AG10803 (cell line): ENCODE measurements at regions not wholly inside any gene's neighbourhood (a gene's known extent, or its start where the extent isn't known, plus 50 kb on each side); places are given as distances from the start of the nearest gene placed in this dataset.
"Not testable (repeated sequence)": the region's sequence is repeated elsewhere in the genome, so short reads cannot be mapped to it uniquely, and the experiment has no call there.

Experiments
- DNase-seq: peaks from one replicate; pipeline ENCODE4 v3.0.0; 2010; ENCODE audit warnings: low read depth
- H3K4me3 ChIP-seq: 2 replicates; pipeline ENCODE4 v1.5.1; 2011; ENCODE audit warnings: mild to moderate bottlenecking, low read length, control low read depth
- CTCF ChIP-seq: conservative IDR thresholded peaks from 2 replicates; pipeline ENCODE4 v1.5.1; 2011; ENCODE audit warnings: mild to moderate bottlenecking, low read length, control low read depth, inconsistent platforms

DNA sequence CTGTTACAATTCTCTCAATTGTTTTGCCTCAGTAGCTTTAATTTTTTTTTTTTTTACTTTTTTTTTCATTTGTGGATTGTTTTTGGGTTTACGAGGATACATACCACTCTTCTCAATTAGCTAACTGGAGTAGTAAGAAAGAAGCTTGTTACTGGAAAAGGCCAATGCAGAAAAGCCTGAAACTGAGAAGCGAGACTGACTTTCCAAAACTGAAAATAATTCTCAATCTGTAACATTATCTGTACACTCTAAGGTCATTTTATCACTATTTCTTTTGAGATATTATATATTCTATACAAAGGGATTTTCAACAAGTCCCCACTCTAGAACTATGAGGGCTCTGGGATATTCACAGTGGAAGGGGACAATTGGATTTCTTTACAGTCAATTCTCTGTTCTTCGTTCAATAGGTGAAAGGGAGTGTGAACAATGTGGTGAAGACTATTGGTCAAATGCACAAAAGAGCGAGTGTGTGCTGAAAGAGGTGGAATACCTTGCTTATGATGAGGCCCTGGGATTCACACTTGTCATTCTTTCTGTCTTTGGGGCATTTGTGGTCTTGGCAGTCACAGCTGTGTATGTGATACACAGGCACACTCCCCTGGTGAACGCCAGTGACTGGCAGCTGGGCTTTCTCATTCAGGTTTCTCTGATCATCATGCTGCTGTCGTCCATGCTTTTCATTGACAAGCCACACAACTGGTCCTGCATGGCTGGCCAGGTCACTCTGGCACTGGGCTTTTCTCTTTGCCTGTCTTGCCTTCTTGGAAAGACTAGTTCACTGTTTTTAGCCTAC is 83.9 kb upstream of the KCNAB1 start:
- TF ChIP-seq CTCF, result no peak
- H3K4me3 ChIP-seq, result no peak overlapping the region
- no peak for DNase-seq

DNA sequence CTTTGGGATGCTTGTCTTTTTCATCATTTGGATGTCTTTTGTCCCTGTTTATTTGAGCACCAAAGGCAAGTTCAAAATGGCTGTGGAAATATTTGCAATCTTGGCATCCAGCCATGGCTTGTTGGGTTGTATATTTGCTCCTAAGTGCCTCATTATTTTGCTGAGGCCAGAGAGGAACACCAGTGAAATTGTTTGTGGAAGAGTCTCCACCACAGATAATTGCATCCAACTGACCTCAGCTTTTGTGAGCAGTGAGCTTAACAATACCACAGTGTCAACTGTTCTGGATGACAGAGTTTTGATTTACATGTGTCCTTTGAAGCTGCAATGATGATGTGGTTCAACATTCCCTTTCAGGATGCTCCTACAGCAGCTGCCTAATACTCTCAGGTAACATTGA is 83.0 kb upstream of the KCNAB1 start:
- DNase-seq, result no peak
- H3K4me3 ChIP-seq, result no peak overlapping the region
- TF ChIP-seq CTCF, result no peak

- peak; percentile 9 for DNase-seq
These were observed 81.5 kb upstream of the KCNAB1 start for GRCh38 chr3:156038869-156039268.

DNA sequence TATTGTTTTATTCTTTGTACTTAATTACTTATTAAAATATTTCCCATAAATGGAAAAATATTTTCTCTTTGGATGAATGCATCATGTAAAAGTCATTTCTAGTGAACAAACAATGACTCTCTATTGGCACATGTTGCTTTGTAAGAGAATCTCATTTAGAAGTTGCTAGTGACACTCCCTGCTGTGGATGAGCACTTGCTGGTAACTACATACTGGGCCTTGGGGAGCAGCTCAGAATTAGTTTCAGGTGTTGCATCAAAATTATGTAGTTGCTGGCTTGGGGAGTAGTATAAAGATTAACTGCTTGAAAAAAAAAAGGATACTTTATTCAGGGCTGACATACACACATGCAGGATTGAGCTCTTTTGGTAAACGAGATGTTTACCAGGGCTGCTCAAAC is 80.3 kb upstream of the KCNAB1 start:
- no peak for TF ChIP-seq CTCF
- no peak for DNase-seq
- H3K4me3 ChIP-seq, result no peak overlapping the region

More at GRCh38 chr3:156038869-156039268, 81.5 kb upstream of the KCNAB1 start:
- no peak overlapping the region for H3K4me3 ChIP-seq
- no peak for TF ChIP-seq CTCF

DNA sequence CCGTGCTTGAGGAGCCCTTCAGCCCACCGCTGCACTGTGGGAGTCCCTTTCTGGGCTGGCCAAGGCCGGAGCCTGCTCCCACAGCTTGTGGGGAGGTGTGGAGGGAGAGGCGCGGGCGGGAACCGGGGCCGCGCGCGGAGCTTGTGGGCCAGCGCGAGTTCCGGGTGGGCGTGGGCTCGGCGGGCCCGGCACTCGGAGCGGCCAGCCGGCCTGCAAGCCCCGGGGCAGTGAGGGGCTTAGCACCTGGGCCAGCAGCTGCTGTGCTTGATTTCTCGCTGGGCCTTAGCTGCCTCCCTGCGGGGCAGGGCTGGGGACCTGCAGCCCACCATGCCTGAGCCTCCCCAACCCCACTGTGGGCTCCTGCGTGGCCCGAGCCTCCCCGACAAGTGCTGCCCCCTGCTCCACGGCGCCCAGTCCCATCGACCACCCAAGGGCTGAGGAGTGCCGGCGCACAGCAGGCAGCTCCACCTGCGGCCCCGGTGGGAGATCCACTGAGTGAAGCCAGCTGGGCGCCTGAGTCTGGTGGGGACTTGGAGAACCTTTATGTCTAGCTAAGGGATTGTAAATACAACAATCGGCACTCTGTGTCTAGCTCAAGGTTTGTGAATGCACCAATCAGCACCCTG is 79.0 kb upstream of the KCNAB1 start:
- DNase-seq, H3K4me3 ChIP-seq: not testable (repeated sequence)

GRCh38 chr3:156041856-156042255 is 78.5 kb upstream of the KCNAB1 start:
- not testable (repeated sequence) for H3K4me3 ChIP-seq, DNase-seq

GRCh38 chr3:156043832-156044633 is 76.3 kb upstream of the KCNAB1 start:
- TF ChIP-seq CTCF, result peak; percentile 48
- H3K4me3 ChIP-seq, result not testable (repeated sequence)
- peak; percentile 6 for DNase-seq

- no peak for DNase-seq
- TF ChIP-seq CTCF, result no peak
- no peak overlapping the region for H3K4me3 ChIP-seq
These were observed 75.8 kb upstream of the KCNAB1 start for GRCh38 chr3:156044634-156044975.

DNA sequence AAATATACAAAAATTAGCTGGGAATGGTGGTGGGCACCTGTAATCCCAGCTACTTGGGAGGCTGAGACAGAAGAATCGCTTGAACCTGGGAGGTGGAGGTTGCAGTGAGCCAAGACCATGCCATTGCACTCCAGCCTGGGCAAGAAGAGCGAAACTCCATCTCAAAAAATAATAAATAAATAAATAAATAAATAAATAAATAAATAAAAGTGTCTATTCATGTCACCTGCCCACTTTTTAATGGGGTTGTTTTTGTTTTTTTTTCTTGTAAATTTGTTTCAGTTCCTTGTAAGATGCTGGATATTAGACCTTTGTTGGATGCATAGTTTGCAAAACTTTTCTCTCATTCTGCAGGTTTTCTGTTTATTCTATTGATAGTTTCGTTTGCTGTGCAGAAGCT is 71.9 kb upstream of the KCNAB1 start:
- DNase-seq, H3K4me3 ChIP-seq: not testable (repeated sequence)
